Activated CD4-positive, alpha-beta T cell treated with anti-CD3 and anti-CD28 coated beads for 1 hour (primary cell): ENCODE measurements at regions not wholly inside any gene's neighbourhood (a gene's known extent, or its start where the extent isn't known, plus 50 kb on each side); places are given as distances from the start of the nearest gene placed in this dataset.
"Not testable (repeated sequence)": the region's sequence is repeated elsewhere in the genome, so short reads cannot be mapped to it uniquely, and the experiment has no call there.

Experiments used
- DNase-seq: peaks from one replicate; pipeline ENCODE4 v3.0.0-alpha.2; 2020

DNA sequence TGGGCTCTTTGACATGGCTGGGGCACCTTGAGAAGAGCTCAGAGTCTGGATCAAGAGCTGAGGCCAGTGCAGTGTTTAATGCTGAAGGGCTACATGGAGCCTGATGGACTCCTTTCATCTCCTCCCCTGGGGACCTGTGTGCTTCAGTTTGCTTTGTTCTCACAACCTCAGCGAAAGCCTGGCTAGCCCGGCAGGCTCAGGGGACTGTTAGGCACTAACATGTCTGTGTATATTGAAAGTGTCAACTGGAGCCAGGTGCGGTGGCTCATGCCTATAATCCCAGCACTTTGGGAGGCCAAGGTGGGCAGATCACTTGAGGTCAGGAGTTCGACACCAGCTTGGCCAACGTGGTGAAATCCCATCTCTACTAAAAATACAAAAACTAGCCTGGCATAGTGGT lies 194.5 kb downstream of the C1orf94 start:
- DNase-seq, result not testable (repeated sequence)

DNA sequence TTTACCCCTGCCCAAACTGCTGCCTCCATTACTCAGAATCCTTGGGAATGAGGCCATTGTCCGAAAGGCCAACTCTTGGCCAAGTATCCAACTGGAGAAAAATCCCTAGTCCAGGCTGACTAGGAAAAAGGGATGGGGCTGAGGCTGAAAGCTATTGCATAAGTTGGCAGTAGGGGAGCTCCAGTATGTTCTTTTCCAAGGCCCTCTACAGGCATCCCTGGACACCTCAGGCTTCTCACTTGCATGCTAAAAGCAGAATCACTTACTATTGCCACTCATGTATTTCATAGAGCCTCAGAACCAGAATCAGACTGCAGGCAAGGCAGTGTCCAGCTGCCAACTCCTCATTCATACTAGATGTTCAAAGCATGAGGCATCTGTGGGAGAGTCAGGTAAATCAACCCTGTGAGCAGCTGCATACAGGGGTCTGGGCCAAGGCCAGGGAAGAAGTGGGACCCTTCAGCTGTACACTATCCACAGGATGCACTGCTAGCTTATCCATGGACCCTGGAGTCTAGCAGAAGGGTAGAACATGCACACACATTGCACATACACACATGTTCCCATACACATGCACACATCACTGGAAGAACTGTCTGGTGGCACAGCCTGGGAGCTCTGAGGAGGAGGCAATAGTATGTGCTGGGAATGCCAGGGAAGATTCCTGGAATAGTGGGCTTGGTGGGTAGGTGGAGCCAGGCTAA lies 195.3 kb downstream of the C1orf94 start:
- DNase-seq, result no peak

DNA sequence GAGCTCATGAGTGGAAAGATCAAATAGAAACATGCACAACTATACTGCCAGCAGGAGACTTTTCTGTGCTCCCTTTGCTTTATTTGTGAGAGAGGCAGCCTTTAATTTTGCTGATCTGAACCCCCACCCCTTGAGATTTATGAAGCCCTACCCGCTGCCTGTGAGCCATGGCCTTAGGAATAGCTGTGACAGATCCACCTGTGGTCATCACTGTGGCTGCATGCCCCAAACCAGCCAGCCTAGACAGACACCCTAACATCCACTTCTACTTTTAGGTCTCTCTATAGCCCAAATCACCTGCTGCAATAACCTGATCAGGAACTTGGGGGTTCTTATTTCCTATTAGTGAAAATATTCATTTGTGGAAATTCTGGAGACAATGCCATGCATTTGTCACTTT lies 196.2 kb downstream of the C1orf94 start:
- DNase-seq, result no peak

DNA sequence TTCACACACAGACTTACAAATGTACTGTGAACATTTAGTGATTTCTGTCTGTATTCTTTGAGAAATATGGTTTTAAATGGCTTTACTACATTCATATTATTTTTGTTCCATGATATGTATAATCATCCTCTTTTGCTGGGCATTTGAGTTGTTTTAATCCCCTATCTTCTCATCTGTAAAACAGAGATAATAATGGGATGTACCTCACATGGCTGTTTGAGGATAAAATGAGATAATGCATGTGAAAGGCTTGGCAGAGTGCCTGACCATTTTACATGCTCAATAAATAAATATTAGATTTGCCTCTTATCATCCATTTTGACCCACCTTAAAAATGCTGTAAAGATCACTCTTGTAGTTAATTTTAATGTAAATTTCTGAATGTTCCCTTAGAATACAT lies 197.2 kb downstream of the C1orf94 start:
- no peak for DNase-seq

DNA sequence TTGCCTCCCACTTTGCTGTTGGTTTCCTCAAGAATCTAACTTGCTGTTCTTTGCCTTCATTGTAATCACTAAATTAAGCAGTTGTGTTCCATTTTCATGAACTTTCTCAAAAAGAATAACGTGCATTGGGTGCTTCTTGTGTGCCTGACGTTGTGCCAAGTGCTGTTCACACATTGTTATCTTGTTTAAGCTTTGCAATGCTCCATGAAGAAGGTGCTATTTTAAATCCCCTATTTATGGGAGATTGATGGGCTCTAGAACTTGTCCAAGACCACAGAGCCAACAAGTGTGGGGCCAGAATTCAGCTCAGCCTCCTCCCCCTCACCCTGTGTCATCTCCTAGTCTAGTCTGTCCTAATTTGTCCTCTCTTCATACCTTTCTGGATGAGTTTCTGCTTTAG lies 199.8 kb downstream of the C1orf94 start:
- no peak for DNase-seq

DNA sequence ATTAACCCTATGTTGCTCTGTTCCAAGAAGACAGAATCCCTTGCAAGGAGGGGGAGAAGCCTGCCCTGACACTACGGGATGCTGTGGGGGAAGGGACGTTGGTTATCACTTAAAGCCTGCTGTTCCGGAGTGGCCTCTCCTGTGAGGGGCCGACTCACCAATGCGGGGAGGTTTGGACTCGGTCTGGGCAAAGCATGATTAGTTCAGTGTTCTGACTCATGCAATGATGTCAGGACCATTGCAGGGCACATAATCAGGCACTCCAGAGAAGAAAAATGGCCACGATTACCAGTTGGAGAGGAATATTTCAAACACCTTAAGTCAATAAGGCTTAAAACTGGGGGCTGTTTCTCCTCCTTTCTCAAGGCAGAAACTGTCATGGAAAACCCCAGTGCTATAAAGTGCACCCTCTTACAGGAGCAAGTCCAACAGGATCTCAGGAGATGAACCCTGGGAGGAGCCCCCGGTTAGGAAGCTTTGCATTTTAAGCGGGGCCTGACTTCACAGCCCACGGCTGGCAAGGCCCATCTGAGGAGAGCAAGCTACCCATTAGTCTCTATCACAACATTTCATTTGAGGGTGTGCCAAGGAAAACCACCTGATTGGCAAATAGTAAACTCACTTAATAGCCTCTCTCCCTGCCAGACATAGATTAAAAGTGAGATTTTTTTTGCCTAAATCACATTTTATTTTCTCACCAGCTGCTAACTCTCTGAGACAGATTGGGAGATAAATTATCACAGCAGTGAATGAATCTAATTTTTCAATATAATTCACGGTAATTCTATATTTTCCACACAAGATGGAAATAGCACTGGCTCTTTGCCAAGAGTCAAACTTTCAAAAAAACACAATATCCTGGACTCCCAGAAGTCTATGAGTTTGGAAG lies 202.5 kb downstream of the C1orf94 start:
- no peak for DNase-seq

DNA sequence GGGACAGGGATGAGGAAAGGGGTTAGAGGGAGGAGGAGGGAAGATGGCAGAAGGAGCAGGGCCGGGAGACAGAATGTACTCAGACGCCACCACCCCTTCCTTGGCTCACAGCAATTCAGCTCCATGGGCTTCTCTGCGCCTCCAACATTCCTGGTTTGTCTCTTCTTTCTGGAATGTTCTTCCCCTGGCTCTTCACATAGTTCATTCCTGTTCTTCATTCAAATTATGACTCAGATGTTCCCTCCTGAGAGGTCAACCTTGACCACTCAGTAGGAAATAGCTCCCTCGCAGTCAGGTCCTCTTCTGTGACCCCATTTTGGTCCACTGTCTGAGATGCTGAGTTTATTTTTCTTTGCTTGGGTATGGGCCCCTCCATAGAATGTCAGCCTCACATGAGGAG lies 203.2 kb downstream of the C1orf94 start:
- DNase-seq, result no peak

DNA sequence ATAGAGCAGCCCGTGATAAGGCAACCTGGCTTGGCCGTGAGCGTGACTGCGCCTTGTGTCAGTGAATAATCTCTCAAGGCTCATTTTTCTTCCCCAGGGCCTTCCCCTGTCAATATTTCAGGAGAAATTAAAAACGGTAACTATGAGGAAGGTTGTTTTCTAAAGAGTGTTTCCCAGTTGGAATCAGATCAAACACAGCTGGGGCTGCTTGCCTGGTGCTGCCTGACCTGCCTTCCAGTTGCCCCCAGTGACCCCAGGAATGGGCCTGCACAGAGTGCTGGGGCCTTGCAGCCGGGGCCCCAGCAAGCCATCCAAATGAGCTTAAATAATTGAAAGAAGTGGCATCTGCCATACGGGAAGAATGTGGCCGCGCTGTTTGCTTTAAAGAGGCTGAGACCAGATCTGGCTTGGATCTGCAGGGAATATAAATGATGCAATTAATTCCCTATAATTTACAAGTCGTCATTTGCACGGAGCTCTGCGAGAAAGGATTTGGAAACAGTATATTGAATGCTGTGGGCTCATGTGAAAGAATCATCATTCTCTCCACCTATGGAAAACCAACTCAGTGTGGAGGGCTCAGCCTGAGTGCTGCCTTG lies 203.9 kb downstream of the C1orf94 start:
- no peak for DNase-seq

DNA sequence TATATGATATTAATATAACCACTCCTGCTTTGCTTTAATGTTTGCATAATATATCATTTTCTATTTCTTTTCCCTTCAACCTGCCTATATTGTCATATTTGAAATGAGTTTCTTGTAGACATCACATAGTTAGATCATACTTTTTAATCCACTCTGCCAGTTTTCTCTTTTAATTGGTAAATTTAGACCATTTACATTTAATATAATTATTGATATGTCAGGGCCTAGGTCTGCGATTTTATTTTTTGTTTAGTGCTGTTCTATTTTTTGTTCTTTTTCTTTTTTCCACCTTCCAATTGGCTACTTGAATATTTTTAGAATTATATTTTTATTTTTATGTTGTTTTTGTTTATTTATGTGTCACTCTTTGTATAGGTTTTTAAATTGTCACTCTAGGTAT lies 213.3 kb downstream of the C1orf94 start:
- no peak for DNase-seq

DNA sequence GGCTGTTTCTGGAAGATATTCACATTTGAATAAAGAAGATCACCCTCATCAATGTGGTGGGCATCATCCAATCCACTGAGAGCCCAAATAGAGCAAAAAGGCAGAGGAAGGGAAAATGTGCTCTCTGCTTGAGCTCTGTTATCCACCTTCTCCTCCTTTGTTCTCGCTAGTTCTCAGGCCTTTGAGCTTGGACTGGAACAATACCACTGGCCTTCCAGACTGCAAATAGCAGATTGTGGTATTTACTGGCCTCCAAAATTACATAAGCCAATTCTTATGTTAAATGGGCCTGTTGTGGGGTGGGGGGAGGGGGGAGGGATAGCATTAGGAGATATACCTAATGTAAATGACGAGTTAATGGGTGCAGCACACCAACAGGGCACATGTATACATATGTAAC lies 219.3 kb downstream of the C1orf94 start:
- DNase-seq, result no peak

DNA sequence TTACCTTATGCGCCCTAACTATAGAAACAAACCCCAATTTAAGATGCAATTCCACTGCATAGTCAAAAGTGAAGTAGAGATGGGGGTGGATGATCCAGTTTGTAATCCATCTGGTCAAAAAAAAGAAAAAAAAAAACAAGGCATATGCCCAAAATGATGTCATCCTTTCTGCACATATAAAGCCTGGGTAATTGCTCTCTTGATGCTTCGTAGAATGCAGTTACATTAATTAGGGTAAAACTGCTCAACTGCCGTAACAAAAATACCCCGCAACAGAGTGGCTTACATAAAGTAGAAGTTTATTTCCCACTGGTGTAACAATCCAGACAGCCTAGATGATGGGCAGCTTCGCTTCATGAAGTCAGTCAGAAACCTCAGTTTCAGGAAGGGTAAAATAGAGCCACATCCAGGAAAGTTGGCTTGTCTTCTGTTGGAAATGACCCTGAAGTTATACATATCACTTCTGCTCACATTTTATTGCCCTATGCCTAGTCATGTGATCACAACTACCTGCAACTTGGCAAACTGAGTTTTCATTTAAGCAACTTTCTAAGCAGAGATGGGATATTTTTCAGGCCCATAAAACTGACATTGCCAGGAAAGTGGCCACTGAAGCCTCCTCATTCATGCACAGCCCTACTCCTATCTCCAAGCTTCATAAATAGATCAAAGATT lies 221.7 kb downstream of the C1orf94 start:
- DNase-seq, result no peak

DNA sequence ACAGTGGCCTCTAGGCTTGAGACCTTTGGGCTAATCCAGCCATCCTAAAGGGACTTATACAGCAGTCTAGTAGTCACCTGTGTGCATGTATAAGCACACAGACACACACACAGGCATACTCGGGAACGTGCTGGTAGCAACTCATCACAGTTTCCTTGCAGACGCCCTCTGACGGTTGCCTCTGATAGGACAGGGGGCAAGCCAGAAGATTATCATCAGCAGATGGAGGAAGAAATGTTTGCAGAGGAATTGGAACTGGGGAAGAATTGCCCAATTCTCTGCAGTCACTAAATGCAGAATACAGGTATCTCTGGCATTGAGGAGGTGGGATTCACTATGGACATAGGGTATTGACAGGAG lies 222.2 kb downstream of the C1orf94 start:
- DNase-seq, result no peak

DNA sequence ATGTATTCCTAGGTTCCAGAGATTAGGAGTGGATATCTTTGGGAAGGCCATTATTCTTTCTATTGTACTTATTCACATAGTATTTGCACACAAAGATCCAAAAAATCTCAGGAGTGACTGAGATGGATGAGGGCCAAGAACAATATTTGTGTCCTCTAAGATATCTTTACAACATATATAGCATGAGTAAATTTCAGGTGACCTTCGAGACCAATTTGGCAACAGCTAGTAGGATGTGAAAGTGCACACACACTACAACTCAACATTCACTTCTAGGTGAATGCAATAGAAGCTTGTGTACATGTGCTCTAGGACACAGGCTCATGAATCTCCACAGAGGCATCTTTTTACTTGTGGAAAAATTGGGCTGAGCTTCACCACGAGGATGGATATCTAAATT lies 224.0 kb downstream of the C1orf94 start:
- no peak for DNase-seq

DNA sequence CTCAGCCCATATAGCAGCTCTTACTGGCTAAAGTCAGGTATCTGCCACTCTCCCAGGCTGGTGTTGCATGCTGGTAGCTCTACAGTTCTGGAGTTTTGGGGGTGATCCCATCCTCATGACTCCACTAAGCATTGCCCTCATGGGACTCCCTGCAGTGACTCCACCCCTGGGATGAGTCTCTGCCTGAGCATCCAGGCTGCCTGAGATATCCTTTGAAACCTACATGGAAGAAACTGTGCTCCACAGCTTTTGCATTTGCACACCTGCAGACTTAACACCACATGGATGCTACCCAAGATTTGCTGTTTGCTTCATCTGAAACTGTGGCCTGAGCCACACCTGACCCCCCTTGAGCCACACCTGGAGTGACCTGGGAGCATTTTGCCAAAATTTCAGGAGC lies 226.4 kb downstream of the C1orf94 start:
- DNase-seq, result no peak

DNA sequence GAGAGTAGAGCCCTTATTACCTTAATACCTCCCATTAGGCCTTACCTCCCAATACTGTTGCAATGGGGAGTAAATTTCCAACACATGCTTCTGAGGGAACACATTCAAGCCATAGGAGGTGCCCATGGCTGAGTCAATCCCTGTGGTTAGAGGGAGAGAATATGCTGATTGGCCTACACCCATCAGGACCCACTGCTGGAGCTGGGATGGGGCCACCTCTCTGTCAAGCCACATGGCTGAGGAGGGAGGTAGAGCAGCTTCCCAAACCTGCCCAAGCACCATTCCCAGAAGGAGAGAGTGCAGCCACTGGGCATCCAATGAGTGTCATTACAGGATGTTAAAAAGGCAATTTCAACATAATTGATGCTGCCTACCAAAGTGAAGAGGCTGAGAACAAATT lies 228.1 kb downstream of the C1orf94 start:
- DNase-seq, result no peak

DNA sequence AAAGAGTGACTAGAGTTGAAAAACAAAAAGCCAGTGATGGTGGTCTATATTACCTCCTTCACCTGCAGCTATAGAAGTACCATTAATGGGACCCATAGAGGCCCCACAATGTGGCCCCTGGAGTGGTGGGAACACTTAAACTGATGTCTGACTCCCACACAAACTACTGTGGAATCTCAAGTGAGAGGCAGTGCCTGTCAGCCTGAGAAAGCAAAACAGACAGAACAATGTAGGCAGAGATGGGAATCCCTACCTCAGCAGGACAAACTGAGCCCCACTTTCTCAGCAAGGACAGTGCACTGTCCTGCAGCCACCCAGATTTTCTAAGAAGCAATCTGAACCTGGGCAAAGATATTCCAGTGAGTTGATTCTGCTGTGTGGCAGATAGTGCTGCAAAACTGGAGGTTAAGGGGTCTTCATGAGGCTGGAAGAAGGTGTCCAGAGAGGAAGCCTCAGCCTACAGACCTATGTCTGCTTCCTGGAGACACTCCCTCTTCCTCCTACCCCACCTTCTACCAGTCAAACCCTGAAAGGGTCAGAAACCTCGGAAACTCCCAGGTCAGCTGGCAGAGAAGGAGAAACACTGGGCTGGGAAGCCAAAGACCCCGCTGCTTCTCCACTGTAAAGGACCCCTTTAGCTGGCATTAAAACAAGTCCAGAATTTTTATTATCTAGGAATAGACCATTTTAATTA lies 228.7 kb downstream of the C1orf94 start:
- DNase-seq, result no peak

DNA sequence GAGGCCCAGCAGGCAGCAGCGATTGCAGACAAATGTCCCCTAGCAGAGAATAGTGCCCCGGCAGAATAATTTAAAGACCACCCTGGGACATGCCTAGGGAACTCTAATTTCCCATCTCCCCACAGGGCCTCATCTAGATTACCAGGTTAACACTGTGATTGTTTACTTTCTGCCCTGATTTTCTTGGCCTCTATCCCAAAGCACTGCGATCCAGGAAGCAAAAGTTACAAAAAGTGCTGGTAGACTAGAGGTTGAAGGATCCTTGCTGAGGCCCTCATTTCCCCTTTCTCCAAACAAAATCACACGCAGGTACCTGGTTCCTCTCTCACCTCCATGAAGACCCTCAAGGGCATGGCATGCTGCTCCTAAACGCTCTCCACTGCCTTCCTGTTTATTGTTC lies 229.7 kb downstream of the C1orf94 start:
- DNase-seq, result no peak

DNA sequence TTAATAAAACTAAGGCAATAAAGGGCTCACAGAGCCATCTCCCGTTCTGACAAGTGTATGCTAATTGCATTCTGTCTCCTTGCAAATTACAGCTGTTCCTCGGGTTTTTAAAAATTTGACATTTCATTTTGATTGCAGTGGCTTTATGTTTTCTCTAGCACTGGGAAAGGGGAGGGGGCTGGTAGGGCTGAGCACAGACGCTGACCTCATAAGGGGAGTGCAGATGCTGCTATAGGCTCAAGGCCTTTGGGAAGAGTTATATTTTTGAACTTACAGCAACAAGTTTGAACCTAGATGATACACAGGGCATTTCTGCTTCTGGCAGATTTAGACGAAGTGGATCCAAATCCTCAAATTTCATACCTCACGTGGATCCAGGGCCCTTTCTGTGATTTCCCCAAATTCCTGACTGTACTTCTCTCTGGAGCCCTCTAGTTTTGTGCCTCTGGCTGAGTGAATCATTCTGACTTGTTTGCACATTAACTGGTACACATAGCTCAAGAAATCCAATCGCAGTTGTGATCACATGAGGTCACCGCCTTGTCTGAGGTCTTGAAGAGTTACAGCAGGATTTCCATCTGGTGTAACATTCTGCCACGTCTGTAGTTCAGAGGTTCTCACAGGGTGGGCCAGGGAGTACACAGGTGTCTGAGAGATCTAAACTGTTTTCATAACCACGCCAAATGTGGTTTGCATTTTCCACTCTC lies 230.3 kb downstream of the C1orf94 start:
- DNase-seq, result no peak

DNA sequence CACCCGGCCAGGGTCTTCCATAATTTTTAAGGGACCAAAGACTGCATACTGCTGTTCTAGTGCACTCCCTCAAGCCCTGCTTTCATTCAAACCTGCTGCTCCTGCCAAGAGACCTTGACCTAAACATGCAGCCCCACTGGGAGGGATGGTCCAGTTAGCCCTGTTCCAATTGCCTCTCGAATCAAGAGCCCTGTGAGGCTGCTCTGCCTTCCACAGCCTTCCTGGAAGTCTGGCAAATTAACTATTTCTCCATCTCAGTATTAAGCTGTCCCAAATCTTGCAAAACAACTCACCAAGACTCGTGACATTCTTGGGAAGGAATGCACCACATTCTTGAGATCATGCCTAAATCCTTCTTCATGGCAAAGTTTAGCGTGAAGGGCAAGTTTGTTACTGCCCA lies 231.3 kb downstream of the C1orf94 start:
- DNase-seq, result no peak

DNA sequence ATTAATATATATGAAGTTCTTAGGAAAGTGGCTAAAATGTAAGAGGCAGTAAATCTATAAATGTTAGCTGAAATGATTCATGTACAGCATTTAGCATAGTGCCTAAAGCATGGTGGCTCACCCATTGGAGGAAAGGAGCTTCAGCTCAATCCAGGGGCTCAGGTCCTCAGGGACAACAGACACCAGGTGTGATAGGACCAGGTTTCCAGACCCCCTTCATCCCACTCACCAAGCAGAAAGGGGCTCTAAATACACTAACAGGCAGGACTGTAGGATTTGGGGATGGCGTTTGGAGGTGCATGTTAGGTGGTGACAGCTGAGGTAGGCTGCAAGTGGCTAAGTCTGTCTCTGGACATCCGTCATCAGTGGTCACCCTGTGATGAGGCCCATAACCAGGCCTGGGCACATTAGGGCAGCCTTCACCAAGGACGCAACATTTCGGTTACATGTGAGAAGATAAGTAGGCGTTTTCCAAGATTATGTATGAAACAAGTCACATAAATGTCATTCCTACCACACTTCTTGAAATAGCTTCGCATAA lies 233.1 kb downstream of the C1orf94 start:
- no peak for DNase-seq

DNA sequence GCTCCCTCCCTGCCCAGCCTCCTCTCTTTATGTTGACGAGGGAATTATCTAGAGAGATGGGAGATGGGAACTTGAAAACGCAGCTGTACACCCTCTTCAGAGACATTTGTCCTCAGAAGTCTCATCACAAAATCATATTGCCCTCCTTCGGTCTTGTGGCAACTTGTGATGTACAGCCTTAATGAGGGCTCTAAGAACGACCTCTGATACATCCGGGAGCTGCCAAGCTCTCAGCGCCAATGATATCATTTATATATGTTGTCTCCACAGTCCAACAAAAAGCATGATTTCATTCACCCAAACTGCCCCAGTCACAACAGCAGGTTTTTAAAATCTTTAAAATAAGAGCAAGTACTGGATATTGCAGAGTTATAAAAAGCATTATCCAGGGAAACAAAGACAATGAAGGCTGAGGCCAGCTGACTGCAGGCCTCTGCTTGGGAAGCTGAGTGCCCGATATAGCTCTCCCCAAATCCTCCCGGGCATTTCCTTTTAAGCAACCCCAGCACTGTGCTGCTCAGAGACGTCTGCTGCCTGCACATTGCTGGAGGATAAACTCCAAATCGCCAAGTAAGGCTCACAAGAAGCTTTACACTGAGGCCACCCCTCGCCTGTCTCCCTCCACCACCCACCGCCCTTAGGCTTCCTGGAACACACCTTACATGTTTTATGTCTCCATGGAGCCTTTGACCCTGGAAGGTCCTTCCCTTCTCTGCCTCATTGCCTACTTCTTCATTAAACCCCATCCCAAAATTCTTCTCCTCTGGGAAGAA lies 236.1 kb downstream of the C1orf94 start:
- DNase-seq, result no peak
